H9 (cell line): ENCODE measurements at regions not wholly inside any gene's neighbourhood (a gene's known extent, or its start where the extent isn't known, plus 50 kb on each side); places are given as distances from the start of the nearest gene placed in this dataset.
"Not testable (repeated sequence)": the region's sequence is repeated elsewhere in the genome, so short reads cannot be mapped to it uniquely, and the experiment has no call there.

Source experiments
- DNase-seq: peaks from one replicate; pipeline ENCODE4 v3.0.0-alpha.2; 2017
- H2AFZ ChIP-seq: one replicate; pipeline ENCODE4 v1.6.1; 2013; ENCODE audit warnings: mild to moderate bottlenecking, low read length, control low read depth, moderate library complexity
- H2AK5ac ChIP-seq: 2 replicates; pipeline ENCODE4 v1.6.1; 2013; ENCODE audit warnings: low read length, control low read depth, mixed read lengths; ENCODE audit not compliant: insufficient read length
- H2BK120ac ChIP-seq: one replicate; pipeline ENCODE4 v1.6.1; 2013; ENCODE audit warnings: low read depth, mild to moderate bottlenecking, low read length, control low read depth, inconsistent platforms; ENCODE audit not compliant: poor library complexity, severe bottlenecking
- H2BK12ac ChIP-seq: 2 replicates; pipeline ENCODE4 v1.6.1; 2013; ENCODE audit warnings: low read length, control low read depth, mixed read lengths, low read depth; ENCODE audit not compliant: insufficient read length
- H2BK15ac ChIP-seq: 2 replicates; pipeline ENCODE4 v1.6.1; 2013; ENCODE audit warnings: low read depth, low read length, control low read depth
- H2BK20ac ChIP-seq: one replicate; pipeline ENCODE4 v1.6.1; 2013; ENCODE audit warnings: low read depth, mild to moderate bottlenecking, low read length, control low read depth, inconsistent platforms; ENCODE audit not compliant: poor library complexity, severe bottlenecking
- H2BK5ac ChIP-seq: 2 replicates; pipeline ENCODE4 v1.6.1; 2013; ENCODE audit warnings: low read length, control low read depth, mixed read lengths; ENCODE audit not compliant: insufficient read length
- H3K14ac ChIP-seq: 2 replicates; pipeline ENCODE4 v1.6.1; 2013; ENCODE audit warnings: low read length, control low read depth; ENCODE audit not compliant: insufficient read depth
- H3K18ac ChIP-seq: 2 replicates; pipeline ENCODE4 v1.6.1; 2013; ENCODE audit warnings: low read depth, mild to moderate bottlenecking, mixed read lengths, low read length, control low read depth; ENCODE audit not compliant: insufficient read length
- H3K23ac ChIP-seq: 2 replicates; pipeline ENCODE4 v1.6.1; 2013; ENCODE audit warnings: low read length, control low read depth, mixed read lengths, low read depth; ENCODE audit not compliant: insufficient read length
- H3K23me2 ChIP-seq: 2 replicates; pipeline ENCODE4 v1.6.1; 2013; ENCODE audit warnings: low read depth, mild to moderate bottlenecking, mixed read lengths, low read length, control low read depth; ENCODE audit not compliant: insufficient read length, poor library complexity, severe bottlenecking
- H3K27ac ChIP-seq: 2 replicates; pipeline ENCODE4 v1.5.1; 2013; ENCODE audit warnings: low read length, control low read depth, mixed read lengths, low read depth; ENCODE audit not compliant: insufficient read length
- H3K27me3 ChIP-seq: 2 replicates; pipeline ENCODE4 v1.6.1; 2013; ENCODE audit warnings: low read length, control low read depth, inconsistent platforms; ENCODE audit not compliant: insufficient read depth
- H3K4ac ChIP-seq: 2 replicates; pipeline ENCODE4 v1.6.1; 2013; ENCODE audit warnings: low read depth, mild to moderate bottlenecking, control low read depth, inconsistent platforms, low read length, moderate library complexity
- H3K4me1 ChIP-seq: 2 replicates; pipeline ENCODE4 v1.6.1; 2013; ENCODE audit warnings: low read length, control low read depth, inconsistent platforms; ENCODE audit not compliant: insufficient read depth
- H3K4me2 ChIP-seq: 2 replicates; pipeline ENCODE4 v1.6.1; 2013; ENCODE audit warnings: low read length, control low read depth, mixed read lengths; ENCODE audit not compliant: insufficient read length, insufficient read depth
- H3K56ac ChIP-seq: 2 replicates; pipeline ENCODE4 v1.6.1; 2013; ENCODE audit warnings: low read depth, mild to moderate bottlenecking, mixed read lengths, low read length, control low read depth; ENCODE audit not compliant: insufficient read length
- H3K79me1 ChIP-seq: 2 replicates; pipeline ENCODE4 v1.6.1; 2013; ENCODE audit warnings: low read depth, mild to moderate bottlenecking, moderate library complexity, low read length, control low read depth, inconsistent platforms; ENCODE audit not compliant: insufficient read depth, poor library complexity, severe bottlenecking
- H3K79me2 ChIP-seq: 2 replicates; pipeline ENCODE4 v1.6.1; 2013; ENCODE audit warnings: low read length, control low read depth, inconsistent platforms; ENCODE audit not compliant: insufficient read depth
- H3K9ac ChIP-seq: 2 replicates; pipeline ENCODE4 v1.6.1; 2013; ENCODE audit warnings: low read length, control low read depth, mixed read lengths; ENCODE audit not compliant: insufficient read length; ENCODE audit errors: extremely low read depth
- H3K9me3 ChIP-seq: one replicate; pipeline ENCODE4 v1.6.1; 2013; ENCODE audit warnings: low read depth, low read length, inconsistent platforms; ENCODE audit not compliant: control insufficient read depth
- H3T11ph ChIP-seq: one replicate; pipeline ENCODE4 v1.6.1; 2013; ENCODE audit warnings: mild to moderate bottlenecking, low read length, control low read depth, inconsistent platforms
- H4K20me1 ChIP-seq: one replicate; pipeline ENCODE4 v1.6.1; 2013; ENCODE audit not compliant: control insufficient read depth, insufficient read length, insufficient read depth
- H4K5ac ChIP-seq: 2 replicates; pipeline ENCODE4 v1.6.1; 2013; ENCODE audit warnings: low read depth, mild to moderate bottlenecking, mixed read lengths, low read length, control low read depth; ENCODE audit not compliant: insufficient read length
- H4K8ac ChIP-seq: replicated peaks from 2 replicates; pipeline ENCODE4 v1.6.1; 2013; ENCODE audit warnings: low read length, control low read depth, mixed read lengths, low read depth; ENCODE audit not compliant: insufficient read length
- H4K91ac ChIP-seq: 2 replicates; pipeline ENCODE4 v1.6.1; 2013; ENCODE audit warnings: low read depth, mild to moderate bottlenecking, moderate library complexity, mixed read lengths, low read length, control low read depth; ENCODE audit not compliant: insufficient read length
- H3K27ac Mint-ChIP-seq, 3 experiments: 2 replicates in 2 of 3; 3 replicates in 1 of 3; pipeline ENCODE4 v1.8.0; 2020 to 2021; ENCODE audit warnings: mixed read lengths in 3 of 3, mild to moderate bottlenecking in 1 of 3, moderate library complexity in 1 of 3
- H3K27me3 Mint-ChIP-seq: 2 replicates; pipeline ENCODE4 v1.8.0; 2021; ENCODE audit warnings: low read depth, mild to moderate bottlenecking, moderate library complexity, mixed read lengths
- H3K36me3 Mint-ChIP-seq, 3 experiments: 2 replicates in 2 of 3; 3 replicates in 1 of 3; pipeline ENCODE4 v1.8.0; 2020 to 2021; ENCODE audit warnings: low read depth in 3 of 3, mixed read lengths in 3 of 3; ENCODE audit not compliant: insufficient read depth in 1 of 3
- H3K4me1 Mint-ChIP-seq, 2 experiments: 2 replicates each; pipeline ENCODE4 v1.8.0; 2020; ENCODE audit warnings: mixed read lengths in 2 of 2
- H3K4me3 Mint-ChIP-seq, 2 experiments: 2 replicates in 1 of 2; 3 replicates in 1 of 2; pipeline ENCODE4 v1.8.0; 2020 to 2021; ENCODE audit warnings: mild to moderate bottlenecking in 2 of 2, mixed read lengths in 2 of 2, moderate library complexity in 1 of 2
- H3K9me3 Mint-ChIP-seq, 2 experiments: 2 replicates in 1 of 2; 3 replicates in 1 of 2; pipeline ENCODE4 v1.8.0; 2020; ENCODE audit warnings: mild to moderate bottlenecking in 2 of 2, mixed read lengths in 2 of 2, moderate library complexity in 1 of 2
- WGBS: extraction: QIAGEN DNeasy Blood & Tissue Kit; methylation state at CpG from one replicate; pipeline ENCODE4 v1.1.7; 2013; ENCODE audit warnings: missing lambda C conversion rate, low lambda C conversion rate, mixed read lengths; ENCODE audit not compliant: insufficient read length; ENCODE audit errors: extremely low coverage; 5-methylcytosine and 5-hydroxymethylcytosine counted together

- not testable (repeated sequence) for H3K27me3 Mint-ChIP-seq, H3K23me2 ChIP-seq, H3K27me3 ChIP-seq, H2BK5ac ChIP-seq, H4K20me1 ChIP-seq, H3K79me2 ChIP-seq, H2BK12ac ChIP-seq, H2AK5ac ChIP-seq, DNase-seq, H3K14ac ChIP-seq, H3K36me3 Mint-ChIP-seq, H3K4me3 Mint-ChIP-seq, H3K18ac ChIP-seq, H2AFZ ChIP-seq, H4K5ac ChIP-seq, H3K4me1 ChIP-seq, H3K23ac ChIP-seq, H3K79me1 ChIP-seq, H3K9me3 Mint-ChIP-seq, H3K27ac ChIP-seq, H3K56ac ChIP-seq, H4K91ac ChIP-seq, H2BK15ac ChIP-seq, H3K4me2 ChIP-seq, H2BK120ac ChIP-seq, H2BK20ac ChIP-seq, H3K9ac ChIP-seq, H4K8ac ChIP-seq, H3K9me3 ChIP-seq, H3K4ac ChIP-seq, H3T11ph ChIP-seq
- whole genome bisulfite sequencing, result 87% methylated on average over 2 of the region's 8 CpGs
- Mint-ChIP-seq H3K27ac (peak overlapping the region in 1 of 3 experiments; percentile 4; a peak in 1 of 7 replicates), H3K4me1 (peaks cover 4 to 11% of the 10 kb centered on the region in 2 experiments)
Measured at GRCh38 chr5:93682471-93683404, 58.7 kb downstream of the POU5F2 start.
